D721Med (cell line): ENCODE measurements at regions not wholly inside any gene's neighbourhood (a gene's known extent, or its start where the extent isn't known, plus 50 kb on each side); places are given as distances from the start of the nearest gene placed in this dataset.
"Not testable (repeated sequence)": the region's sequence is repeated elsewhere in the genome, so short reads cannot be mapped to it uniquely, and the experiment has no call there.

Experiments
- DNase-seq: peaks from one replicate; pipeline ENCODE4 v3.0.0; 2011; ENCODE audit warnings: low spot score; ENCODE audit not compliant: insufficient read length
- FAIRE-seq: peaks from 2 replicates; lab custom pipeline; 2011; peaks lifted over from hg19 to GRCh38; lab: Jason Lieb, UNC
- TF ChIP-seq, protein P1 (sequence below): IDR thresholded peaks from 2 replicates; pipeline ENCODE4 v1.5.1; 2012; ENCODE audit warnings: mild to moderate bottlenecking, control low read depth; ENCODE audit not compliant: insufficient read depth; ENCODE audit errors: missing control alignments

DNA sequence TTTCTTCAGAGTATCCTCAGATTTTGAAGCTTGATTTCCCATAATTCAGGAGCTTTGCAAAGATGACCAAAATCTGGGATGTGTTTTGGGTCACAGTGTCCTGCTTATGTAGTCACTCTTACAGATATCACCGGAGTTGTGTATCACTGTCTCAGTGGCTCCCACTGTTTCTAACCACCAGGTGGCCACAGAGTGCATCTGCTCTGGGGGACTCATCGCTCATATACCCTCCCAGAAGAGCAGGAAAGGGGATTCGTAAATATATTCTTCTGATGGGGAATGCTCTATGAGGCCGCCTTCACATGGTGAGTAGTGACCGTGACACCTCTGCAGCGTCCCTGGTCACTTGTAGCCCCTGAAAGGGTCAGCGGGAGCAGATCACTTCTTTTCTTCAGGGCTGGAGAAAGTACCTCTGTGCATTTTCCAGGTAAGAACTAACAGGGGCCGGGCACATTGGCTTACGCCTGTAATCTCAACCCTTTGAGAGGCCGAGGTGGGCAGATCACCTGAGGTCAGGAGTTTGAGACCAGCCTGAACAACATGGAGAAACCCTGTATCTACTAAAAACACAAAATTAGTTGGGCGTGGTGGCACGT lies 249.4 kb upstream of the NOTCH2NLA start:
- TF ChIP-seq, protein P1, sequence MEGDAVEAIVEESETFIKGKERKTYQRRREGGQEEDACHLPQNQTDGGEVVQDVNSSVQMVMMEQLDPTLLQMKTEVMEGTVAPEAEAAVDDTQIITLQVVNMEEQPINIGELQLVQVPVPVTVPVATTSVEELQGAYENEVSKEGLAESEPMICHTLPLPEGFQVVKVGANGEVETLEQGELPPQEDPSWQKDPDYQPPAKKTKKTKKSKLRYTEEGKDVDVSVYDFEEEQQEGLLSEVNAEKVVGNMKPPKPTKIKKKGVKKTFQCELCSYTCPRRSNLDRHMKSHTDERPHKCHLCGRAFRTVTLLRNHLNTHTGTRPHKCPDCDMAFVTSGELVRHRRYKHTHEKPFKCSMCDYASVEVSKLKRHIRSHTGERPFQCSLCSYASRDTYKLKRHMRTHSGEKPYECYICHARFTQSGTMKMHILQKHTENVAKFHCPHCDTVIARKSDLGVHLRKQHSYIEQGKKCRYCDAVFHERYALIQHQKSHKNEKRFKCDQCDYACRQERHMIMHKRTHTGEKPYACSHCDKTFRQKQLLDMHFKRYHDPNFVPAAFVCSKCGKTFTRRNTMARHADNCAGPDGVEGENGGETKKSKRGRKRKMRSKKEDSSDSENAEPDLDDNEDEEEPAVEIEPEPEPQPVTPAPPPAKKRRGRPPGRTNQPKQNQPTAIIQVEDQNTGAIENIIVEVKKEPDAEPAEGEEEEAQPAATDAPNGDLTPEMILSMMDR, result peak; percentile 68
- FAIRE-seq, DNase-seq: not testable (repeated sequence)

GRCh38 chr1:146475086-146475485 lies 246.3 kb upstream of the NOTCH2NLA start:
- FAIRE-seq, DNase-seq: not testable (repeated sequence)

DNA sequence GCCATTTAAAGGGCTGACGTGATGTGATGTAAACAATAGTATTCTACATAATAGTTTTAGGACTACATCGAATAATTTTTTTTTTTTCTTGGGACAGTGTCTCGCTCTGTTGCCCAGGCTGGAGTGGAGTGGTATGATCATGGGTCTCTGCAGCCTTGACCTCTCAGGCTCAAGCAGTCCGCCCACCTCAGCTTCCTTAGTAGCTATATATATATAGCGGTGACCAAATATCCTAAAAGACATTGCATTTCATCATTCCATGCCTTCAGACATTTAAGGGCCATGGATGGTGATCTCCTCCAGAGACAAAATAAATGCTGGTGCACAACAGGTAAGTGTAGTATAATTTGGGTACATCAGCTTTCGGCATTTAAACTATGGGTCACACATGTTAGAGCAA lies 245.4 kb upstream of the NOTCH2NLA start:
- FAIRE-seq, DNase-seq: not testable (repeated sequence)

GRCh38 chr1:146472192-146472861 lies 243.5 kb upstream of the NOTCH2NLA start:
- not testable (repeated sequence) for DNase-seq, FAIRE-seq

GRCh38 chr1:146459939-146460338 lies 231.1 kb upstream of the NOTCH2NLA start:
- not testable (repeated sequence) for DNase-seq, FAIRE-seq

GRCh38 chr1:146459308-146459707 lies 230.5 kb upstream of the NOTCH2NLA start:
- FAIRE-seq, DNase-seq: not testable (repeated sequence)

- not testable (repeated sequence) for FAIRE-seq, DNase-seq
These were observed 220.0 kb upstream of the NOTCH2NLA start for GRCh38 chr1:146448877-146449246.

DNA sequence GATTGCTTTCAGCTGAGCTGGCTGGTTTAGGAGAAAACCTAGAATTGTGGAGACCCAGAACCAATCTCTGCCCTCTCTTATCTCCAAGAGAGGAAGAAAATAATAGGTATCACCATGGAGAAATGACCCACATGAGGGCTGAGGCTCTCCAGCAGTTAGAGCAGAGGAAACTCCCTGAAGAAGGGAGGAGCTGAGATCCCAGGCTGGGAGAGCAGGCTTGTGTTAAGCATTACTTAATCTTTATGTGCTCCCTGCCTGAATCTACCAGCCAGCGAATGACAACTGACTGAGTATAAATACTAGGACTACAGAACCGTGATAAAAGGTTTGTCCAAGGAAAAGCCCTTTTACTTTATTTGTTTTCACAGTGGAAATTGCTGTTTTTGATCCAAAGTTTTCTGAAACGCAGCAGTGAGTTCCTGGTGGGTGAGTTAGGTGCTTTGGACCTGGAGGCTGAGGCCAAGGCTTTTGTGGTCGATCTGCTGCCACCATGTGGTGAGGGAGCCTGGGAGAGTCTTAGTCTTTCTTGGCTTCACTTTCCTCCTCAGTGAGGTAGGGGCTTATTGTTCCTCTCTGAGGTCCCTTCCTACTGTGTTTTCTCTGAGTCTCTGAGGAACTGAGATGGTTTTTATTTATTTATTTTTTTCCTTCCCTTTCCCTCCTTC lies 219.5 kb upstream of the NOTCH2NLA start:
- not testable (repeated sequence) for DNase-seq, FAIRE-seq
- TF ChIP-seq, protein P1, result peak; percentile 44

- DNase-seq, FAIRE-seq: not testable (repeated sequence)
These were observed 215.0 kb upstream of the NOTCH2NLA start for GRCh38 chr1:146443871-146444222.

- FAIRE-seq, result not testable (repeated sequence)
These were observed 214.5 kb upstream of the NOTCH2NLA start for GRCh38 chr1:146443088-146443870.

GRCh38 chr1:146438543-146438942 lies 209.7 kb upstream of the NOTCH2NLA start:
- DNase-seq, FAIRE-seq: not testable (repeated sequence)

More at GRCh38 chr1:146443088-146443870, 214.5 kb upstream of the NOTCH2NLA start:
- DNase-seq, result not testable (repeated sequence)

DNA sequence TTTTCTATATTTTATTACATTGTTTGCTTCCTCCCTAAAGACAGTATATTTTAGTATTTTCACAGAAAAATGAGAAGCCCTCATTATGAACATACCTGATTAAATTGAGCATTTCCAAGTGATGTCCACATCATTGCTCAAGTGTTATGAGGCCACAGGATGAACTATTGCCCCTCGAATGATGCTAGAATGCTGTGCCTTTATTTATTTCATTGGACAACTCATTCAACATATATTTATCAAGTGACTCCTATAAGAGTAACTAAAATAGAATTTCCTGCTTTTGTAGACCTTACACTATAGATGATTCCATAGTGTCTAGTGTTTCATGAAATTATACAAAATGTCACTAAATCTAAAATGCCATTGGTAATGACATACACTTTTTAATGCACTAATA lies 187.8 kb upstream of the NOTCH2NLA start:
- not testable (repeated sequence) for FAIRE-seq, DNase-seq

DNA sequence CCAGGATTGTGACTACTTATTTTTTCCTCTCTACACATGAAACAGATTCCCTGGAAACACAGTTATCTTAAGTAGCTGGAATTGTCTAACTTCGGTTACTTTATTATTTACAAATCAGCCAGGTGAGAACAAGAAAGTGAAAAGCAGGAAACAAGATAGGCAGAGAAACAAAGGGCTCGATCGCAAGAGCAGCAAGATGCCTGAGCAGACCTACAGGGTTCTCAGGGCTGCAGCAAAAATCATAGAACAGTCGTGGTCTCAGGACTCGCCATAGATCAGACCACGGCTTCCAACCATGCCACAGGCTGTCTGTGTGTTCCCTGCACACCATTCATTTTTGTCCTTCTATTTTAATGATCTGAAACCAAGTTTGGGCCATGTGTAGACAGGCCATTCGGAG lies 186.2 kb upstream of the NOTCH2NLA start:
- not testable (repeated sequence) for DNase-seq

GRCh38 chr1:146413911-146414310 lies 185.1 kb upstream of the NOTCH2NLA start:
- not testable (repeated sequence) for FAIRE-seq, DNase-seq

More for the DNA sequence above, 186.2 kb upstream of the NOTCH2NLA start:
- not testable (repeated sequence) for FAIRE-seq

DNA sequence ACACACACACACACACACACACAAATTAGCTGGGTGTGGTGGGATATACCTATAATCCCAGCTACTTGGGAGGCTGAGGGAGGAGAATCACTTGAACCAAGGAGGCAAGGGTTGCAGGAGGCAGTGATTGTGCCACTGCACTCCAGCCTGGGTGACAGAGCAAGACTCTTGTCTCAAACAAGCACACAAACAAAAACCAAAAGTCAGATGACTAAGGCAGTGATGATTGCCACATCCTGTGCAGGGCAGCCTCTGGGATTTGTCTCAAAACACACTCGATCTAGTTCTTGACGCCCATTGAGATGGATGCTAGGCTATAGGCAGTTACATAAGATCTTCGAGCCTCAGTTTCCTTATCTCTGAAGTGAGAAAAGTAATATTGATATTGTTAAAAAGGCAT lies 183.1 kb upstream of the NOTCH2NLA start:
- DNase-seq, result not testable (repeated sequence)

GRCh38 chr1:146409817-146410441 lies 181.1 kb upstream of the NOTCH2NLA start:
- not testable (repeated sequence) for DNase-seq, FAIRE-seq

More for the DNA sequence above, 183.1 kb upstream of the NOTCH2NLA start:
- FAIRE-seq, result not testable (repeated sequence)
